GM23338 (cell line): ENCODE measurements at regions not wholly inside any gene's neighbourhood (a gene's known extent, or its start where the extent isn't known, plus 50 kb on each side); places are given as distances from the start of the nearest gene placed in this dataset.

Experiments used
- ATAC-seq: fragments of 200-7000 bp; cut with Tn5 transposase; 3 replicates; pipeline ENCODE4 v1.9.1; 2020
- DNase-seq: peaks from one replicate; pipeline ENCODE4 v3.0.0-alpha.2; 2015; ENCODE audit warnings: low spot score
- H2AFZ ChIP-seq: fragments of 200-600 bp; sonication (generic); 2 replicates; pipeline ENCODE4 v1.8.0; 2016; ENCODE audit warnings: antibody characterized with exemption, mild to moderate bottlenecking, moderate library complexity
- H3F3A ChIP-seq: fragments of 200-600 bp; sonication (generic); replicated peaks from 2 replicates; pipeline ENCODE4 v1.8.0; 2017; ENCODE audit warnings: antibody characterized with exemption, mixed run types, low read depth
- H3K27ac ChIP-seq: fragments of 200-600 bp; sonication (generic); 2 replicates; pipeline ENCODE4 v1.6.1; 2016; ENCODE audit warnings: low read depth
- H3K27me3 ChIP-seq: fragments of 200-600 bp; sonication (generic); 2 replicates; pipeline ENCODE4 v1.8.0; 2016; ENCODE audit warnings: mild to moderate bottlenecking, mixed run types, moderate library complexity; ENCODE audit not compliant: insufficient read depth
- H3K36me3 ChIP-seq: fragments of 200-600 bp; sonication (generic); 2 replicates; pipeline ENCODE4 v1.8.0; 2016; ENCODE audit warnings: mild to moderate bottlenecking; ENCODE audit not compliant: insufficient read depth
- H3K4me1 ChIP-seq: fragments of 200-600 bp; sonication (generic); 2 replicates; pipeline ENCODE4 v1.8.0; 2016; ENCODE audit warnings: mild to moderate bottlenecking, moderate library complexity; ENCODE audit not compliant: insufficient read depth
- H3K4me2 ChIP-seq: fragments of 200-600 bp; sonication (generic); 2 replicates; pipeline ENCODE4 v1.7.1; 2017; ENCODE audit warnings: mixed run types
- H3K4me3 ChIP-seq: fragments of 200-600 bp; sonication (generic); 2 replicates; pipeline ENCODE4 v1.6.1; 2016; ENCODE audit warnings: mixed run types
- H3K79me2 ChIP-seq: fragments of 200-600 bp; sonication (generic); replicated peaks from 2 replicates; pipeline ENCODE4 v1.8.0; 2017; ENCODE audit warnings: mild to moderate bottlenecking; ENCODE audit not compliant: insufficient read depth
- H3K9me2 ChIP-seq: fragments of 200-600 bp; sonication (generic); 2 replicates; pipeline ENCODE4 v1.8.0; 2017; ENCODE audit not compliant: insufficient read depth
- H4K20me1 ChIP-seq: fragments of 200-600 bp; sonication (generic); replicated peaks from 2 replicates; pipeline ENCODE4 v1.8.0; 2017; ENCODE audit warnings: mild to moderate bottlenecking; ENCODE audit not compliant: insufficient read depth
- H3K27ac Mint-ChIP-seq: 2 replicates; pipeline ENCODE4 v1.8.0; 2020; ENCODE audit warnings: inconsistent platforms, mild to moderate bottlenecking, moderate library complexity, mixed read lengths
- H3K27me3 Mint-ChIP-seq: 3 replicates; pipeline ENCODE4 v1.8.0; 2022; ENCODE audit warnings: low read depth, mild to moderate bottlenecking, moderate library complexity, mixed read lengths, inconsistent platforms; ENCODE audit not compliant: insufficient read depth, poor library complexity
- H3K36me3 Mint-ChIP-seq: 3 replicates; pipeline ENCODE4 v1.8.0; 2021; ENCODE audit warnings: low read depth, mild to moderate bottlenecking, inconsistent platforms, moderate library complexity, mixed read lengths
- H3K4me1 Mint-ChIP-seq: 3 replicates; pipeline ENCODE4 v1.8.0; 2020; ENCODE audit warnings: mild to moderate bottlenecking, inconsistent platforms, mixed read lengths
- H3K4me3 Mint-ChIP-seq: 3 replicates; pipeline ENCODE4 v1.8.0; 2021; ENCODE audit warnings: moderate library complexity, mild to moderate bottlenecking, inconsistent platforms, mixed read lengths
- H3K9me3 Mint-ChIP-seq: 3 replicates; pipeline ENCODE4 v1.8.0; 2020; ENCODE audit warnings: moderate library complexity, mild to moderate bottlenecking, inconsistent platforms, mixed read lengths
- CREB1 ChIP-seq: fragments of 250-450 bp; sonication (Bioruptor Pico); IDR thresholded peaks from 2 replicates; pipeline ENCODE4 v1.5.0; 2020; ENCODE audit warnings: low read depth, mild to moderate bottlenecking, moderate library complexity
- ETS1 ChIP-seq: IDR thresholded peaks from 2 replicates; pipeline ENCODE4 v1.6.1; 2016; ENCODE audit warnings: antibody characterized with exemption
- EZH2 ChIP-seq: fragments of 200-600 bp; sonication (generic); IDR thresholded peaks from one replicate; pipeline ENCODE4 v1.8.0; 2017; ENCODE audit warnings: antibody characterized with exemption, mild to moderate bottlenecking, low read depth; ENCODE audit not compliant: unreplicated experiment
- EZH2phosphoT487 ChIP-seq: fragments of 200-600 bp; sonication (generic); IDR thresholded peaks from one replicate; pipeline ENCODE4 v1.8.1; 2018; ENCODE audit warnings: antibody characterized with exemption; ENCODE audit not compliant: unreplicated experiment
- JUNB ChIP-seq: IDR thresholded peaks from one replicate; pipeline ENCODE4 v1.6.1; 2016; ENCODE audit warnings: antibody characterized with exemption; ENCODE audit not compliant: unreplicated experiment
- NANOG ChIP-seq: IDR thresholded peaks from 2 replicates; pipeline ENCODE4 v1.6.1; 2016; ENCODE audit warnings: antibody characterized with exemption, borderline replicate concordance
- POLR2AphosphoS5 ChIP-seq: IDR thresholded peaks from 2 replicates; pipeline ENCODE4 v1.6.1; 2016; ENCODE audit warnings: antibody characterized with exemption, low read depth
- STAT1 ChIP-seq: IDR thresholded peaks from one replicate; pipeline ENCODE4 v1.6.1; 2016; ENCODE audit warnings: antibody characterized with exemption; ENCODE audit not compliant: unreplicated experiment
- ZNF114 ChIP-seq: fragments of 250-450 bp; sonication (Bioruptor Pico); IDR thresholded peaks from 2 replicates; pipeline ENCODE4 v1.5.0; 2020; ENCODE audit warnings: mild to moderate bottlenecking, moderate library complexity
- ZNF331 ChIP-seq: fragments of 250-450 bp; sonication (Bioruptor Pico); IDR thresholded peaks from 2 replicates; pipeline ENCODE4 v1.5.0; 2020; ENCODE audit warnings: low read depth, mild to moderate bottlenecking, moderate library complexity
- TF ChIP-seq, protein P1 (sequence below), 2 experiments: fragments of 200-600 bp in 1 of 2; sonication (generic) in 1 of 2; conservative IDR thresholded peaks; 2 replicates each; pipeline versions ENCODE4 v1.5.1 to v1.6.1; 2016 to 2017; ENCODE audit warnings: antibody characterized with exemption in 2 of 2, low read depth in 2 of 2, mild to moderate bottlenecking in 2 of 2, moderate library complexity in 1 of 2
- TF ChIP-seq, protein P2 (sequence below): fragments of 250-450 bp; sonication (Bioruptor Pico); IDR thresholded peaks from 2 replicates; pipeline ENCODE4 v1.5.0; 2020; ENCODE audit warnings: mild to moderate bottlenecking, moderate library complexity
- TF ChIP-seq, protein P3 (sequence below): IDR thresholded peaks from one replicate; pipeline ENCODE4 v1.6.1; 2018; ENCODE audit warnings: antibody characterized with exemption; ENCODE audit not compliant: unreplicated experiment

- peaks cover 13% of the 10 kb centered on the region; the same call in 2 of the 3 replicates for H3K4me1 Mint-ChIP-seq
- TF ChIP-seq POLR2AphosphoS5 (no peak), ZNF331 (CRISPR knock-in tag) (no peak), ZNF114 (CRISPR knock-in tag) (no peak), ETS1 (no peak), CREB1 (CRISPR knock-in tag) (no peak), JUNB (no peak), STAT1 (no peak), EZH2phosphoT487 (no peak), NANOG (no peak), EZH2 (no peak)
- TF ChIP-seq, protein P1, sequence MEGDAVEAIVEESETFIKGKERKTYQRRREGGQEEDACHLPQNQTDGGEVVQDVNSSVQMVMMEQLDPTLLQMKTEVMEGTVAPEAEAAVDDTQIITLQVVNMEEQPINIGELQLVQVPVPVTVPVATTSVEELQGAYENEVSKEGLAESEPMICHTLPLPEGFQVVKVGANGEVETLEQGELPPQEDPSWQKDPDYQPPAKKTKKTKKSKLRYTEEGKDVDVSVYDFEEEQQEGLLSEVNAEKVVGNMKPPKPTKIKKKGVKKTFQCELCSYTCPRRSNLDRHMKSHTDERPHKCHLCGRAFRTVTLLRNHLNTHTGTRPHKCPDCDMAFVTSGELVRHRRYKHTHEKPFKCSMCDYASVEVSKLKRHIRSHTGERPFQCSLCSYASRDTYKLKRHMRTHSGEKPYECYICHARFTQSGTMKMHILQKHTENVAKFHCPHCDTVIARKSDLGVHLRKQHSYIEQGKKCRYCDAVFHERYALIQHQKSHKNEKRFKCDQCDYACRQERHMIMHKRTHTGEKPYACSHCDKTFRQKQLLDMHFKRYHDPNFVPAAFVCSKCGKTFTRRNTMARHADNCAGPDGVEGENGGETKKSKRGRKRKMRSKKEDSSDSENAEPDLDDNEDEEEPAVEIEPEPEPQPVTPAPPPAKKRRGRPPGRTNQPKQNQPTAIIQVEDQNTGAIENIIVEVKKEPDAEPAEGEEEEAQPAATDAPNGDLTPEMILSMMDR (conservative IDR thresholded peaks at IDR 0.05; ENCODE audit: low read depth in 2 of 2), result no peak
- TF ChIP-seq, protein P2, sequence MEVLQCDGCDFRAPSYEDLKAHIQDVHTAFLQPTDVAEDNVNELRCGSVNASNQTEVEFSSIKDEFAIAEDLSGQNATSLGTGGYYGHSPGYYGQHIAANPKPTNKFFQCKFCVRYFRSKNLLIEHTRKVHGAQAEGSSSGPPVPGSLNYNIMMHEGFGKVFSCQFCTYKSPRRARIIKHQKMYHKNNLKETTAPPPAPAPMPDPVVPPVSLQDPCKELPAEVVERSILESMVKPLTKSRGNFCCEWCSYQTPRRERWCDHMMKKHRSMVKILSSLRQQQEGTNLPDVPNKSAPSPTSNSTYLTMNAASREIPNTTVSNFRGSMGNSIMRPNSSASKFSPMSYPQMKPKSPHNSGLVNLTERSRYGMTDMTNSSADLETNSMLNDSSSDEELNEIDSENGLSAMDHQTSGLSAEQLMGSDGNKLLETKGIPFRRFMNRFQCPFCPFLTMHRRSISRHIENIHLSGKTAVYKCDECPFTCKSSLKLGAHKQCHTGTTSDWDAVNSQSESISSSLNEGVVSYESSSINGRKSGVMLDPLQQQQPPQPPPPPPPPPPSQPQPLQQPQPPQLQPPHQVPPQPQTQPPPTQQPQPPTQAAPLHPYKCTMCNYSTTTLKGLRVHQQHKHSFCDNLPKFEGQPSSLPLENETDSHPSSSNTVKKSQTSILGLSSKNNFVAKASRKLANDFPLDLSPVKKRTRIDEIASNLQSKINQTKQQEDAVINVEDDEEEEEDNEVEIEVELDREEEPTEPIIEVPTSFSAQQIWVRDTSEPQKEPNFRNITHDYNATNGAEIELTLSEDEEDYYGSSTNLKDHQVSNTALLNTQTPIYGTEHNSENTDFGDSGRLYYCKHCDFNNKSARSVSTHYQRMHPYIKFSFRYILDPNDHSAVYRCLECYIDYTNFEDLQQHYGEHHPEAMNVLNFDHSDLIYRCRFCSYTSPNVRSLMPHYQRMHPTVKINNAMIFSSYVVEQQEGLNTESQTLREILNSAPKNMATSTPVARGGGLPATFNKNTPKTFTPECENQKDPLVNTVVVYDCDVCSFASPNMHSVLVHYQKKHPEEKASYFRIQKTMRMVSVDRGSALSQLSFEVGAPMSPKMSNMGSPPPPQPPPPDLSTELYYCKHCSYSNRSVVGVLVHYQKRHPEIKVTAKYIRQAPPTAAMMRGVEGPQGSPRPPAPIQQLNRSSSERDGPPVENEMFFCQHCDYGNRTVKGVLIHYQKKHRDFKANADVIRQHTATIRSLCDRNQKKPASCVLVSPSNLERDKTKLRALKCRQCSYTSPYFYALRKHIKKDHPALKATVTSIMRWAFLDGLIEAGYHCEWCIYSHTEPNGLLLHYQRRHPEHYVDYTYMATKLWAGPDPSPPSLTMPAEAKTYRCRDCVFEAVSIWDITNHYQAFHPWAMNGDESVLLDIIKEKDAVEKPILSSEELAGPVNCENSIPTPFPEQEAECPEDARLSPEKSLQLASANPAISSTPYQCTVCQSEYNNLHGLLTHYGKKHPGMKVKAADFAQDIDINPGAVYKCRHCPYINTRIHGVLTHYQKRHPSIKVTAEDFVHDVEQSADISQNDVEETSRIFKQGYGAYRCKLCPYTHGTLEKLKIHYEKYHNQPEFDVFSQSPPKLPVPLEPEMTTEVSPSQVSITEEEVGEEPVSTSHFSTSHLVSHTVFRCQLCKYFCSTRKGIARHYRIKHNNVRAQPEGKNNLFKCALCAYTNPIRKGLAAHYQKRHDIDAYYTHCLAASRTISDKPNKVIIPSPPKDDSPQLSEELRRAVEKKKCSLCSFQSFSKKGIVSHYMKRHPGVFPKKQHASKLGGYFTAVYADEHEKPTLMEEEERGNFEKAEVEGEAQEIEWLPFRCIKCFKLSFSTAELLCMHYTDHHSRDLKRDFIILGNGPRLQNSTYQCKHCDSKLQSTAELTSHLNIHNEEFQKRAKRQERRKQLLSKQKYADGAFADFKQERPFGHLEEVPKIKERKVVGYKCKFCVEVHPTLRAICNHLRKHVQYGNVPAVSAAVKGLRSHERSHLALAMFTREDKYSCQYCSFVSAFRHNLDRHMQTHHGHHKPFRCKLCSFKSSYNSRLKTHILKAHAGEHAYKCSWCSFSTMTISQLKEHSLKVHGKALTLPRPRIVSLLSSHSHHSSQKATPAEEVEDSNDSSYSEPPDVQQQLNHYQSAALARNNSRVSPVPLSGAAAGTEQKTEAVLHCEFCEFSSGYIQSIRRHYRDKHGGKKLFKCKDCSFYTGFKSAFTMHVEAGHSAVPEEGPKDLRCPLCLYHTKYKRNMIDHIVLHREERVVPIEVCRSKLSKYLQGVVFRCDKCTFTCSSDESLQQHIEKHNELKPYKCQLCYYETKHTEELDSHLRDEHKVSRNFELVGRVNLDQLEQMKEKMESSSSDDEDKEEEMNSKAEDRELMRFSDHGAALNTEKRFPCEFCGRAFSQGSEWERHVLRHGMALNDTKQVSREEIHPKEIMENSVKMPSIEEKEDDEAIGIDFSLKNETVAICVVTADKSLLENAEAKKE, result no peak
- TF ChIP-seq, protein P3, sequence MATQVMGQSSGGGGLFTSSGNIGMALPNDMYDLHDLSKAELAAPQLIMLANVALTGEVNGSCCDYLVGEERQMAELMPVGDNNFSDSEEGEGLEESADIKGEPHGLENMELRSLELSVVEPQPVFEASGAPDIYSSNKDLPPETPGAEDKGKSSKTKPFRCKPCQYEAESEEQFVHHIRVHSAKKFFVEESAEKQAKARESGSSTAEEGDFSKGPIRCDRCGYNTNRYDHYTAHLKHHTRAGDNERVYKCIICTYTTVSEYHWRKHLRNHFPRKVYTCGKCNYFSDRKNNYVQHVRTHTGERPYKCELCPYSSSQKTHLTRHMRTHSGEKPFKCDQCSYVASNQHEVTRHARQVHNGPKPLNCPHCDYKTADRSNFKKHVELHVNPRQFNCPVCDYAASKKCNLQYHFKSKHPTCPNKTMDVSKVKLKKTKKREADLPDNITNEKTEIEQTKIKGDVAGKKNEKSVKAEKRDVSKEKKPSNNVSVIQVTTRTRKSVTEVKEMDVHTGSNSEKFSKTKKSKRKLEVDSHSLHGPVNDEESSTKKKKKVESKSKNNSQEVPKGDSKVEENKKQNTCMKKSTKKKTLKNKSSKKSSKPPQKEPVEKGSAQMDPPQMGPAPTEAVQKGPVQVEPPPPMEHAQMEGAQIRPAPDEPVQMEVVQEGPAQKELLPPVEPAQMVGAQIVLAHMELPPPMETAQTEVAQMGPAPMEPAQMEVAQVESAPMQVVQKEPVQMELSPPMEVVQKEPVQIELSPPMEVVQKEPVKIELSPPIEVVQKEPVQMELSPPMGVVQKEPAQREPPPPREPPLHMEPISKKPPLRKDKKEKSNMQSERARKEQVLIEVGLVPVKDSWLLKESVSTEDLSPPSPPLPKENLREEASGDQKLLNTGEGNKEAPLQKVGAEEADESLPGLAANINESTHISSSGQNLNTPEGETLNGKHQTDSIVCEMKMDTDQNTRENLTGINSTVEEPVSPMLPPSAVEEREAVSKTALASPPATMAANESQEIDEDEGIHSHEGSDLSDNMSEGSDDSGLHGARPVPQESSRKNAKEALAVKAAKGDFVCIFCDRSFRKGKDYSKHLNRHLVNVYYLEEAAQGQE, result no peak
- Histone ChIP-seq H3K4me3 (no peak overlapping the region), H3K9me2 (0 out of 2 replicates have a peak, but pooled peaks cover 6% of the 10 kb centered on the region), H3F3A (no peaks in the 10 kb centered on the region), H3K4me2 (no peak overlapping the region), H3K4me1 (no peaks in the 10 kb centered on the region), H3K79me2 (no peaks in the 10 kb centered on the region), H3K27me3 (no peaks in the 10 kb centered on the region), H4K20me1 (no peaks in the 10 kb centered on the region), H2AFZ (no peak overlapping the region), H3K27ac (no peak overlapping the region), H3K36me3 (0 out of 2 replicates have a peak, but pooled peaks cover 3% of the 10 kb centered on the region)
- peaks cover 4% of the 10 kb centered on the region; the same call in 2 of the 3 replicates for H3K9me3 Mint-ChIP-seq
- ATAC-seq (no peak), DNase-seq (no peak)
- peaks cover 2% of the 10 kb centered on the region for H3K27me3 Mint-ChIP-seq
- no peak overlapping the region for H3K4me3 Mint-ChIP-seq
- H3K27ac Mint-ChIP-seq, result no peak overlapping the region
- H3K36me3 Mint-ChIP-seq, result peaks cover 7% of the 10 kb centered on the region; the same call in 2 of the 3 replicates
Measured at GRCh38 chr1:59125154-59125553, 171.7 kb upstream of the FGGY start.
